Mucosa of descending colon (tissue), 3 donors: ENCODE measurements at regions not wholly inside any gene's neighbourhood (a gene's known extent, or its start where the extent isn't known, plus 50 kb on each side); places are given as distances from the start of the nearest gene placed in this dataset.

Source experiments
- ATAC-seq: fragments of 200-7000 bp; cut with Tn5 transposase; one replicate; pipeline ENCODE4 v1.9.1; 2020; ENCODE audit warnings: mild to moderate bottlenecking, moderate library complexity
- DNase-seq, 3 donors: peaks; one replicate each; pipeline ENCODE4 v3.0.0-alpha.2; 2020
- H3K36me3 ChIP-seq: fragments of 200-600 bp; one replicate; pipeline ENCODE4 v1.8.0; 2021; ENCODE audit warnings: low read depth, mild to moderate bottlenecking
- H3K4me1 ChIP-seq: fragments of 200-600 bp; one replicate; pipeline ENCODE4 v1.8.0; 2021; ENCODE audit warnings: low read depth, mild to moderate bottlenecking
- H3K4me3 ChIP-seq: fragments of 200-600 bp; one replicate; pipeline ENCODE4 v1.8.0; 2021; ENCODE audit warnings: mild to moderate bottlenecking
- H3K9me3 ChIP-seq: fragments of 200-600 bp; one replicate; pipeline ENCODE4 v1.8.0; 2021; ENCODE audit warnings: mild to moderate bottlenecking
- CTCF ChIP-seq: fragments of 200-600 bp; IDR thresholded peaks from one replicate; pipeline ENCODE4 v1.8.0; 2022; ENCODE audit warnings: antibody characterized with exemption, mild to moderate bottlenecking
- intact Hi-C, 2 donors: fragments of 100-400 bp; cut with DNase I in 1 of 2; cut with micrococcal nuclease in 1 of 2; formaldehyde crosslinking; loops; one replicate each; pipeline versions ENCODE4 v1.11.0 to v1.11.1; 2022; cut with DNase I, micrococcal nuclease
- donor health status: DM: no; HTN: no; CAD: no; lungs with moderate emphysema.
- donor health status: DM: no; HTN: no; CAD: no.
- donor health status: DM: no; HTN: yes; CAD: no.

- no peak overlapping the region for H3K4me3 ChIP-seq
- ATAC-seq: peak; percentile 92
- intact Hi-C loops: no loop called here
- TF ChIP-seq CTCF: no peak
- DNase-seq: peak in 2 of 3 donors; percentile 53 to 57
- H3K36me3 ChIP-seq: no peaks in the 10 kb centered on the region
- H3K9me3 ChIP-seq: no peaks in the 10 kb centered on the region
- H3K4me1 ChIP-seq: peaks cover 8% of the 10 kb centered on the region
These were observed 1111.8 kb upstream of the EEF2KMT start for GRCh38 chr16:6209355-6209930.

- intact Hi-C loops: no loop called here
These were observed 1110.0 kb upstream of the EEF2KMT start for GRCh38 chr16:6207580-6207979.

GRCh38 chr16:6207124-6207523, 1109.5 kb upstream of the EEF2KMT start:
- Histone ChIP-seq H3K4me1 (peaks cover 8% of the 10 kb centered on the region), H3K36me3 (no peaks in the 10 kb centered on the region), H3K4me3 (no peak overlapping the region), H3K9me3 (no peaks in the 10 kb centered on the region)
- no peak for DNase-seq
- TF ChIP-seq CTCF: no peak
- intact Hi-C loops: no loop called here
- ATAC-seq: no peak

More at GRCh38 chr16:6207580-6207979, 1110.0 kb upstream of the EEF2KMT start:
- no peaks in the 10 kb centered on the region for H3K9me3 ChIP-seq
- ATAC-seq (no peak), DNase-seq (no peak)
- H3K36me3 ChIP-seq: no peaks in the 10 kb centered on the region
- no peak overlapping the region for H3K4me3 ChIP-seq
- H3K4me1 ChIP-seq: peaks cover 8% of the 10 kb centered on the region
- no peak for TF ChIP-seq CTCF

GRCh38 chr16:6206080-6206479, 1108.5 kb upstream of the EEF2KMT start:
- no peak for TF ChIP-seq CTCF
- H3K9me3 ChIP-seq: no peaks in the 10 kb centered on the region
- intact Hi-C loops: no loop called here
- peaks cover 8% of the 10 kb centered on the region for H3K4me1 ChIP-seq
- ATAC-seq (peak; percentile 77), DNase-seq (peak in 2 of 3 donors; percentile 27 to 35)
- H3K4me3 ChIP-seq: no peak overlapping the region
- H3K36me3 ChIP-seq: no peaks in the 10 kb centered on the region

- TF ChIP-seq CTCF: no peak
- Histone ChIP-seq H3K4me1 (peaks cover 8% of the 10 kb centered on the region), H3K36me3 (no peaks in the 10 kb centered on the region), H3K4me3 (no peak overlapping the region), H3K9me3 (no peaks in the 10 kb centered on the region)
- intact Hi-C loops: no loop called here
- no peak for DNase-seq
- ATAC-seq: no peak
These were observed 1107.3 kb upstream of the EEF2KMT start for GRCh38 chr16:6204945-6205344.

GRCh38 chr16:6200861-6201260, 1103.3 kb upstream of the EEF2KMT start:
- H3K4me3 ChIP-seq: no peak overlapping the region
- intact Hi-C loops: no loop called here
- no peaks in the 10 kb centered on the region for H3K4me1 ChIP-seq
- no peak for TF ChIP-seq CTCF
- no peak for ATAC-seq
- H3K9me3 ChIP-seq: no peaks in the 10 kb centered on the region
- H3K36me3 ChIP-seq: no peaks in the 10 kb centered on the region
- DNase-seq: no peak
